ENCODE measurements at regions not wholly inside any gene's neighbourhood (a gene's known extent, or its start where the extent isn't known, plus 50 kb on each side); places are given as distances from the start of the nearest gene placed in this dataset.

- H3K9me3 ChIP-seq (replicated peaks; ENCODE audit: control insufficient read depth, insufficient read depth, low read depth, low read length), result no peaks in the 10 kb centered on the region
- no peak for TF ChIP-seq SP2 (IDR thresholded peaks at IDR 0.05; ENCODE audit: extremely low read depth, low read depth, low read length, poor library complexity, severe bottlenecking)
- no peak for TF ChIP-seq JUN (IDR thresholded peaks at IDR 0.05; ENCODE audit: borderline replicate concordance, low read depth, low read length)
- no peak for TF ChIP-seq JUN (CRISPR knock-in tag; IDR thresholded peaks at IDR 0.05; ENCODE audit: borderline replicate concordance)
- TF ChIP-seq SPI1 (IDR thresholded peaks at IDR 0.05; ENCODE audit: borderline replicate concordance, low read depth, low read length), result no peak
- no peak for TF ChIP-seq CHD7 (IDR thresholded peaks at IDR 0.05; ENCODE audit: low read depth, low read length)
- no peak for TF ChIP-seq ZNF589 (CRISPR knock-in tag; IDR thresholded peaks at IDR 0.05; ENCODE audit: low read depth)
- TF ChIP-seq PHB2 (IDR thresholded peaks at IDR 0.05; ENCODE audit: low read depth), result no peak
- no peak for TF ChIP-seq ASH1L (IDR thresholded peaks at IDR 0.05; ENCODE audit: borderline replicate concordance, low read depth, partially characterized antibody)
- H2AFZ ChIP-seq (ENCODE audit: low read depth, low read length), result no peak overlapping the region
- in situ Hi-C loops (cut with MboI), result no loop called here
- no peak overlapping the region for H3K27ac ChIP-seq (ENCODE audit: extremely low read depth, low read depth, low read length)
- DNase-seq (ENCODE audit: extremely low read depth in 1 of 4, low spot score in 3 of 4), result no peak
- no peak for FAIRE-seq
- no peaks in the 10 kb centered on the region for H3K9me1 ChIP-seq (ENCODE audit: control insufficient read depth, insufficient read depth, low read length)
- ChIA-PET POLR2A (no interaction called here), CTCF (ENCODE audit: low intra/inter-chr PET ratio) (no interaction called here)
- H3K27me3 ChIP-seq (ENCODE audit: control insufficient read depth in 2 of 2, insufficient read depth in 2 of 2, low read length in 2 of 2), result no peaks in the 10 kb centered on the region
- no peaks in the 10 kb centered on the region for H3K36me3 ChIP-seq (ENCODE audit: control insufficient read depth, insufficient read depth, low read length)
- no peak overlapping the region for H3K9ac ChIP-seq (ENCODE audit: insufficient read depth in 1 of 2, low read depth in 2 of 2, low read length in 2 of 2)
- no peaks in the 10 kb centered on the region for H3K79me2 ChIP-seq (ENCODE audit: control insufficient read depth, insufficient read depth, low read length)
- BruUV-seq (replicated peaks), result no TSS peak
- no peaks in the 10 kb centered on the region for H4K20me1 ChIP-seq (replicated peaks; ENCODE audit: control insufficient read depth, insufficient read depth, low read length)
- intact Hi-C loops (cut with micrococcal nuclease), result no loop called here
- H3K4me1 ChIP-seq (replicated peaks in 1 of 2; ENCODE audit: control insufficient read depth in 2 of 2, insufficient read depth in 2 of 2, low read length in 2 of 2), result no peaks in the 10 kb centered on the region
- no peak overlapping the region for H3K4me2 ChIP-seq (ENCODE audit: insufficient read depth, low read length)
- H3K4me3 ChIP-seq, result no peak overlapping the region
- WGBS (ENCODE audit: insufficient coverage, low coverage, missing lambda C conversion rate), result 0% methylated on average over 1 of the region's 1 CpG
- ATAC-seq, result no peak
Observed at GRCh38 chr1:78236716-78237115, 190.9 kb downstream of the GIPC2 start.

All from K562 (cell line).